ENCODE measurements at regions not wholly inside any gene's neighbourhood (a gene's known extent, or its start where the extent isn't known, plus 50 kb on each side); places are given as distances from the start of the nearest gene placed in this dataset.

DNA sequence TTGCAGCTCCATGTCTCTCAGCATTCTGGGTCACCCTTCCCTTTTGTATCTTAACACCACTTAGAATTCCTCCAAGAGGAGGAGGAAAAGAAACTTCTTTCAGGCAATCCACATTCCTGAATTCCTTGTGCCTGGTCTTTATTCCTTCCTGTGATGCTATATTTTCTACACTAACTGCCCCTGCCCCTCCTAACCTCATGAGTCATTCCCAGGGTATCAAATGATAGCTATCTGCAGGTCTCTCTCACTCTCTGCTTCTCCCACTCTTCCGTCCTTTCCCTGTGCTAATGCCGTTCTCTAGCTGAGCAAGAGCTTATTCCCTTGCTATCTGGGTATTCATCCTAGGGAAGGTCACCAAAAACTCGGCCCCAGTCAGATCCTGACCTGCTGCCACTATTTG, 395.0 kb upstream of the TCF4 start:
- no peak for TF ChIP-seq POLR2A (IDR thresholded peaks at IDR 0.05)
- TF ChIP-seq, protein P1, sequence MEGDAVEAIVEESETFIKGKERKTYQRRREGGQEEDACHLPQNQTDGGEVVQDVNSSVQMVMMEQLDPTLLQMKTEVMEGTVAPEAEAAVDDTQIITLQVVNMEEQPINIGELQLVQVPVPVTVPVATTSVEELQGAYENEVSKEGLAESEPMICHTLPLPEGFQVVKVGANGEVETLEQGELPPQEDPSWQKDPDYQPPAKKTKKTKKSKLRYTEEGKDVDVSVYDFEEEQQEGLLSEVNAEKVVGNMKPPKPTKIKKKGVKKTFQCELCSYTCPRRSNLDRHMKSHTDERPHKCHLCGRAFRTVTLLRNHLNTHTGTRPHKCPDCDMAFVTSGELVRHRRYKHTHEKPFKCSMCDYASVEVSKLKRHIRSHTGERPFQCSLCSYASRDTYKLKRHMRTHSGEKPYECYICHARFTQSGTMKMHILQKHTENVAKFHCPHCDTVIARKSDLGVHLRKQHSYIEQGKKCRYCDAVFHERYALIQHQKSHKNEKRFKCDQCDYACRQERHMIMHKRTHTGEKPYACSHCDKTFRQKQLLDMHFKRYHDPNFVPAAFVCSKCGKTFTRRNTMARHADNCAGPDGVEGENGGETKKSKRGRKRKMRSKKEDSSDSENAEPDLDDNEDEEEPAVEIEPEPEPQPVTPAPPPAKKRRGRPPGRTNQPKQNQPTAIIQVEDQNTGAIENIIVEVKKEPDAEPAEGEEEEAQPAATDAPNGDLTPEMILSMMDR (IDR thresholded peaks at IDR 0.05), result no peak
